B cell (primary cell): ENCODE measurements at regions not wholly inside any gene's neighbourhood (a gene's known extent, or its start where the extent isn't known, plus 50 kb on each side); places are given as distances from the start of the nearest gene placed in this dataset.

ENCODE experiments used
- ATAC-seq: fragments of 200-7000 bp; cut with Tn5 transposase; one replicate; pipeline ENCODE4 v1.10.0; 2021; ENCODE audit warnings: low read depth, mild to moderate bottlenecking, moderate number of reproducible peaks, moderate library complexity
- CTCF ChIA-PET: fragments of 350-600 bp; sonication (Branson Sonifier 250); formaldehyde crosslinking; loops from one replicate; lab custom pipeline; 2021; ENCODE audit warnings: antibody characterized with exemption, inconsistent platforms; lab: Charles Lee
- POLR2A ChIA-PET: fragments of 350-600 bp; sonication (Branson Sonifier 250); formaldehyde crosslinking; loops from one replicate; lab custom pipeline; 2021; ENCODE audit warnings: antibody characterized with exemption; lab: Charles Lee
- DNase-seq: peaks from one replicate; pipeline ENCODE4 v3.0.0; 2013
- H2AFZ ChIP-seq: 2 replicates; pipeline ENCODE4 v1.6.1; 2012; ENCODE audit warnings: mild to moderate bottlenecking, low read depth, low read length; ENCODE audit not compliant: insufficient read depth, poor library complexity, severe bottlenecking
- H3K27ac ChIP-seq, 2 donors: 1 replicate in 1 of 2; 2 replicates in 1 of 2; pipeline ENCODE4 v1.5.1; 2012 to 2013; ENCODE audit warnings: low read length in 2 of 2, mild to moderate bottlenecking in 2 of 2, moderate library complexity in 1 of 2
- H3K27me3 ChIP-seq, 4 experiments: fragments of 200-600 bp in 1 of 4; sonication (generic) in 1 of 4; replicated peaks in 1 of 4; 1 replicate in 2 of 4; 2 replicates in 2 of 4; pipeline versions ENCODE4 v1.6.1 to v1.7.0; 2013 to 2016; ENCODE audit warnings: low read length in 3 of 4, mild to moderate bottlenecking in 2 of 4, mixed read lengths in 1 of 4, moderate library complexity in 1 of 4; ENCODE audit not compliant: insufficient read depth in 4 of 4, control insufficient read depth in 3 of 4; ENCODE audit errors: control extremely low read depth in 1 of 4
- H3K36me3 ChIP-seq, 2 experiments: replicated peaks in 1 of 2; 1 replicate in 1 of 2; 2 replicates in 1 of 2; pipeline versions ENCODE4 v1.6.1 to v1.7.1; 2013; ENCODE audit warnings: low read length in 1 of 2; ENCODE audit not compliant: insufficient read depth in 2 of 2, control insufficient read depth in 1 of 2; ENCODE audit errors: control extremely low read depth in 1 of 2, extremely low read depth in 1 of 2
- H3K4me1 ChIP-seq, 2 donors: fragments of 200-600 bp in 1 of 2; sonication (generic) in 1 of 2; 1 replicate in 1 of 2; 2 replicates in 1 of 2; pipeline versions ENCODE4 v1.5.1 to v1.6.1; 2013 to 2017; ENCODE audit warnings: low read length in 2 of 2; ENCODE audit not compliant: control insufficient read depth in 2 of 2, insufficient read depth in 2 of 2
- H3K4me2 ChIP-seq: replicated peaks from 2 replicates; pipeline ENCODE3; 2012; ENCODE audit warnings: mild to moderate bottlenecking, low read depth, low read length; ENCODE audit not compliant: poor library complexity, severe bottlenecking
- H3K4me3 ChIP-seq, 5 experiments: fragments of 200-600 bp in 1 of 5; sonication (generic) in 1 of 5; 1 replicate in 3 of 5; 2 replicates in 2 of 5; pipeline versions ENCODE4 v1.5.1 to v1.7.0; 2011 to 2016; ENCODE audit warnings: low read length in 4 of 5, mild to moderate bottlenecking in 4 of 5, low read depth in 2 of 5, control low read depth in 1 of 5, moderate library complexity in 1 of 5; ENCODE audit not compliant: insufficient read depth in 1 of 5; ENCODE audit errors: control extremely low read depth in 1 of 5, extremely low read depth in 1 of 5
- H3K79me2 ChIP-seq: fragments of 200-600 bp; sonication (generic); one replicate; pipeline ENCODE4 v1.6.0; 2016; ENCODE audit warnings: low read length; ENCODE audit not compliant: control insufficient read depth, insufficient read depth
- H3K9ac ChIP-seq: fragments of 200-600 bp; sonication (generic); 2 replicates; pipeline ENCODE4 v1.6.1; 2017; ENCODE audit warnings: mild to moderate bottlenecking, low read length, moderate library complexity
- H3K9me3 ChIP-seq, 3 donors: one replicate each; pipeline versions ENCODE4 v1.6.1 to v1.7.1; 2013; ENCODE audit warnings: low read length in 2 of 3; ENCODE audit not compliant: control insufficient read depth in 2 of 3, insufficient read depth in 1 of 3; ENCODE audit errors: control extremely low read depth in 1 of 3
- H4K20me1 ChIP-seq: 2 replicates; pipeline ENCODE4 v1.6.0; 2012; ENCODE audit warnings: mild to moderate bottlenecking, low read length; ENCODE audit not compliant: insufficient read depth, control insufficient read depth, poor library complexity, severe bottlenecking
- H3K27ac Mint-ChIP-seq: one replicate; pipeline ENCODE4 v1.8.0; 2021; ENCODE audit warnings: mixed read lengths
- H3K27me3 Mint-ChIP-seq: one replicate; pipeline ENCODE4 v1.8.0; 2021; ENCODE audit warnings: mixed read lengths
- H3K4me1 Mint-ChIP-seq: one replicate; pipeline ENCODE4 v1.8.0; 2021; ENCODE audit warnings: mixed read lengths
- H3K4me3 Mint-ChIP-seq: one replicate; pipeline ENCODE4 v1.8.0; 2021; ENCODE audit warnings: mixed read lengths
- H3K9me3 Mint-ChIP-seq: one replicate; pipeline ENCODE4 v1.8.0; 2022; ENCODE audit warnings: mixed read lengths; ENCODE audit not compliant: insufficient read depth
- EZH2 ChIP-seq: IDR thresholded peaks from 2 replicates; pipeline ENCODE4 v1.6.1; 2012; ENCODE audit warnings: borderline replicate concordance, low read depth, mild to moderate bottlenecking, moderate library complexity, low read length; ENCODE audit not compliant: insufficient read depth, poor library complexity, severe bottlenecking
- WGBS: methylation state at CpG from one replicate; pipeline ENCODE4 v1.1.5; 2013; ENCODE audit warnings: missing lambda C conversion rate; ENCODE audit not compliant: insufficient coverage; 5-methylcytosine and 5-hydroxymethylcytosine counted together
- intact Hi-C: fragments of 100-400 bp; cut with micrococcal nuclease; formaldehyde crosslinking; loops from one replicate; pipeline ENCODE4 v1.10.0; 2022
- TF ChIP-seq, protein P1 (sequence below): fragments of 200-600 bp; IDR thresholded peaks from one replicate; pipeline ENCODE4 v1.8.0; 2022; ENCODE audit warnings: antibody characterized with exemption, mild to moderate bottlenecking

DNA sequence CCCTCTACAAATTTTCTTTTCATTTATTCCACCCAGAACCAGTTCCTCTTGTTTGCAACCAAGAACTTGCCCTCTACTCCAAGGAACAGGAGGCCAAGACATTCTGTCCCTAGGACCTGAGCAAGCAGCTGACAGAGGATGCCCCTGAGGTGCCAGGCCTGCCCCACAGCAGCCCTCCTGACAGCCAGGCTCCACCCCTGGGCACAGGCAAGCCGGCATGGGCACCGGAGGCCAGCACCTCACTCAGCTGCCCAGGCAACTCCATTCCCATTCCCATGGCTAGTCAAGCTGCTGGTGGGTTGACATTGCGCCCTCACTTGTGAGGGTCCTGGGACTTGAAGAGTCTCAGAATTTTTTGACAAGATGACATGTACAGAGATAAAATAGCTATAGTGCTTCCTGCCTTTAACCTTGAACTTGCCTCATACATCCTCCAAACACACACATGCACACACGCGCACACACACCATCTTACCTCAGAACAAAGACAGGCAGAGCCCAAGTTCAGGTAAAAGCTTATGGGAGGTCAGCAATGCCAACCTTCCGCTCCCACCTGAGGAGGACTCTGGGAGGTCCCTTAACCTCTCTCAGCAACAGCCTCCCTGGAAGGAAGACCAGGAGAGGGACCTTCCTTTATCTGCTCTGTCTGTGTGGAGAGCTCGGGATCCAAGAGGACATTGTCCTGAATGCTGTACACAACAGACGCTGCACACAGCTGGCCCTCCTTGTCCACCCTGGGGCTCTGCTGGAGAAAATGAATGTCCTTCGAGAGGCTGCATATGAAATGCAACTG is 620.9 kb upstream of the CADM1 start:
- peaks cover 0 to 8% (median 0%) of the 10 kb centered on the region in 3 donors for H3K9me3 ChIP-seq
- no peaks in the 10 kb centered on the region for H3K36me3 ChIP-seq
- no peak overlapping the region for H3K4me3 ChIP-seq
- H3K79me2 ChIP-seq, result no peaks in the 10 kb centered on the region
- ChIA-PET CTCF (no interaction called here), POLR2A (no interaction called here)
- H3K27ac Mint-ChIP-seq, result no peak overlapping the region
- H3K27ac ChIP-seq, result no peak overlapping the region
- H3K27me3 ChIP-seq, result no peaks in the 10 kb centered on the region
- DNase-seq, result no peak
- 94% methylated on average over 4 of the region's 9 CpGs for WGBS
- H3K27me3 Mint-ChIP-seq, result no peaks in the 10 kb centered on the region
- TF ChIP-seq EZH2, result no peak
- TF ChIP-seq, protein P1, sequence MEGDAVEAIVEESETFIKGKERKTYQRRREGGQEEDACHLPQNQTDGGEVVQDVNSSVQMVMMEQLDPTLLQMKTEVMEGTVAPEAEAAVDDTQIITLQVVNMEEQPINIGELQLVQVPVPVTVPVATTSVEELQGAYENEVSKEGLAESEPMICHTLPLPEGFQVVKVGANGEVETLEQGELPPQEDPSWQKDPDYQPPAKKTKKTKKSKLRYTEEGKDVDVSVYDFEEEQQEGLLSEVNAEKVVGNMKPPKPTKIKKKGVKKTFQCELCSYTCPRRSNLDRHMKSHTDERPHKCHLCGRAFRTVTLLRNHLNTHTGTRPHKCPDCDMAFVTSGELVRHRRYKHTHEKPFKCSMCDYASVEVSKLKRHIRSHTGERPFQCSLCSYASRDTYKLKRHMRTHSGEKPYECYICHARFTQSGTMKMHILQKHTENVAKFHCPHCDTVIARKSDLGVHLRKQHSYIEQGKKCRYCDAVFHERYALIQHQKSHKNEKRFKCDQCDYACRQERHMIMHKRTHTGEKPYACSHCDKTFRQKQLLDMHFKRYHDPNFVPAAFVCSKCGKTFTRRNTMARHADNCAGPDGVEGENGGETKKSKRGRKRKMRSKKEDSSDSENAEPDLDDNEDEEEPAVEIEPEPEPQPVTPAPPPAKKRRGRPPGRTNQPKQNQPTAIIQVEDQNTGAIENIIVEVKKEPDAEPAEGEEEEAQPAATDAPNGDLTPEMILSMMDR, result no peak
- H3K9ac ChIP-seq, result no peak overlapping the region
- H3K4me2 ChIP-seq, result no peak overlapping the region
- no peaks in the 10 kb centered on the region for H3K4me1 Mint-ChIP-seq
- H3K4me3 Mint-ChIP-seq, result no peak overlapping the region
- H3K9me3 Mint-ChIP-seq, result no peaks in the 10 kb centered on the region
- no peak overlapping the region for H2AFZ ChIP-seq
- no peaks in the 10 kb centered on the region for H4K20me1 ChIP-seq
- no peak for ATAC-seq
- H3K4me1 ChIP-seq, result no peaks in the 10 kb centered on the region
- intact Hi-C loops, result no loop called here

DNA sequence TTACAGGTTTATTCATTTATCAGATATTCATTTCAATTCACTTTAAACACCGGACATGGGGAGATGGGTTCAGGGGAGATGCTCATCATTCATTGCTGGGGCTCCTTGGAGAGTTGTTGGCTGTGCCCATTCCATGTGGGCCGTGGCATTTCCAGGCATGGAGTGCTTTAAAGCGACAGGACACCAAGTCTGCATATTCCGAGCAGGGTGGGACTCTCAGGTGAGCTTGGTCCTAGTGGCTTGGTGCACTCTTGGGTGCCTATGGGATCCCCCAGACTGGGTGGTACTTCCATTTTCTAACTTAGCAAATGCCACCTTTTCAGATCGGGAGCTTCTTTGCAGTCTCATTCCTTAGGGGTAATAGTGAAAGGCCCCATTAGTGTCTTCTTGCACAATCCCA is 619.5 kb upstream of the CADM1 start:
- CTCF ChIA-PET, result no interaction called here
- DNase-seq (no peak), ATAC-seq (no peak)
- H2AFZ ChIP-seq, result no peak overlapping the region
- no peaks in the 10 kb centered on the region for H3K27me3 Mint-ChIP-seq
- no peaks in the 10 kb centered on the region for H3K27me3 ChIP-seq
- no peaks in the 10 kb centered on the region for H3K4me1 Mint-ChIP-seq
- no peaks in the 10 kb centered on the region for H3K79me2 ChIP-seq
- no peaks in the 10 kb centered on the region for H3K4me1 ChIP-seq
- H4K20me1 ChIP-seq, result no peaks in the 10 kb centered on the region
- H3K9me3 ChIP-seq, result peaks cover 0 to 8% (median 0%) of the 10 kb centered on the region in 3 donors
- H3K4me3 ChIP-seq, result no peak overlapping the region
- no peak overlapping the region for H3K4me2 ChIP-seq
- TF ChIP-seq, protein P1, result no peak
- no peak for TF ChIP-seq EZH2
- no peak overlapping the region for H3K4me3 Mint-ChIP-seq
- no peaks in the 10 kb centered on the region for H3K9me3 Mint-ChIP-seq
- 91% methylated on average over 3 of the region's 5 CpGs for WGBS
- no peak overlapping the region for H3K27ac ChIP-seq
- no peak overlapping the region for H3K27ac Mint-ChIP-seq
- POLR2A ChIA-PET, result no interaction called here
- intact Hi-C loops, result no loop called here
- H3K9ac ChIP-seq, result no peak overlapping the region
- H3K36me3 ChIP-seq, result no peaks in the 10 kb centered on the region
